Prostate gland (tissue), 2 donors: ENCODE measurements at regions not wholly inside any gene's neighbourhood (a gene's known extent, or its start where the extent isn't known, plus 50 kb on each side); places are given as distances from the start of the nearest gene placed in this dataset.

Source experiments
- CTCF ChIP-seq, 4 experiments: fragments of 200-600 bp in 2 of 4; fragments of 450-650 bp in 2 of 4; sonication (generic) in 2 of 4; IDR thresholded peaks; 1 replicate in 3 of 4; 2 replicates in 1 of 4; pipeline ENCODE4 v1.5.1; 2016 to 2019; ENCODE audit warnings: antibody characterized with exemption in 4 of 4, mild to moderate bottlenecking in 2 of 4, moderate library complexity in 2 of 4
- POLR2A ChIP-seq: fragments of 450-650 bp; IDR thresholded peaks from one replicate; pipeline ENCODE4 v1.6.1; 2016; ENCODE audit warnings: antibody characterized with exemption, mild to moderate bottlenecking

- TF ChIP-seq POLR2A (no peak), CTCF (IDR thresholded peaks at IDR 0.05) (no peak)
Measured at GRCh38 chr1:29946057-29946456, 709.7 kb downstream of the PTPRU start.
